ENCODE measurements at regions not wholly inside any gene's neighbourhood (a gene's known extent, or its start where the extent isn't known, plus 50 kb on each side); places are given as distances from the start of the nearest gene placed in this dataset.
"Not testable (repeated sequence)": the region's sequence is repeated elsewhere in the genome, so short reads cannot be mapped to it uniquely, and the experiment has no call there.

DNA sequence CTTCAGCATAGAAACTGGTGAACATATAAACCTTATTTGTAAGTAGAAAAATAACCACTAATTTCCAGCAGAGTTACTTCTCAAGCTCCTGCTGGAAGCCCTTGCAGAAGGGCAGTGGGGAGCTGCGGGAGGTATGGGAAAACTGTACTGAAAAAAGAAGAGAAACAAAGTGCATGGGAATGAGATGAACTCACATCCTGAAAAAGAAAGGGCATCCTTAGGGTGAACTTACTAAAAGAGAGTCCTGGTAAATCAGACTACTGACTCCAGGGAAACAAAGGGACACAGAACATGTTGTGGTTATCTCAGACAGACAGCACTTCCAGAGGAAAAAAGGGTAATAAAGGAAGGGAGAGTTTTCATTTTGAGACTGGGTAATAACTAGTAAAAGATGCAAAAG lies 515.1 kb downstream of the RPL10L start:
- TF ChIP-seq, protein P1, sequence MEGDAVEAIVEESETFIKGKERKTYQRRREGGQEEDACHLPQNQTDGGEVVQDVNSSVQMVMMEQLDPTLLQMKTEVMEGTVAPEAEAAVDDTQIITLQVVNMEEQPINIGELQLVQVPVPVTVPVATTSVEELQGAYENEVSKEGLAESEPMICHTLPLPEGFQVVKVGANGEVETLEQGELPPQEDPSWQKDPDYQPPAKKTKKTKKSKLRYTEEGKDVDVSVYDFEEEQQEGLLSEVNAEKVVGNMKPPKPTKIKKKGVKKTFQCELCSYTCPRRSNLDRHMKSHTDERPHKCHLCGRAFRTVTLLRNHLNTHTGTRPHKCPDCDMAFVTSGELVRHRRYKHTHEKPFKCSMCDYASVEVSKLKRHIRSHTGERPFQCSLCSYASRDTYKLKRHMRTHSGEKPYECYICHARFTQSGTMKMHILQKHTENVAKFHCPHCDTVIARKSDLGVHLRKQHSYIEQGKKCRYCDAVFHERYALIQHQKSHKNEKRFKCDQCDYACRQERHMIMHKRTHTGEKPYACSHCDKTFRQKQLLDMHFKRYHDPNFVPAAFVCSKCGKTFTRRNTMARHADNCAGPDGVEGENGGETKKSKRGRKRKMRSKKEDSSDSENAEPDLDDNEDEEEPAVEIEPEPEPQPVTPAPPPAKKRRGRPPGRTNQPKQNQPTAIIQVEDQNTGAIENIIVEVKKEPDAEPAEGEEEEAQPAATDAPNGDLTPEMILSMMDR (IDR thresholded peaks at IDR 0.05; ENCODE audit: poor library complexity, severe bottlenecking), result no peak
- Histone ChIP-seq H3K9me3 (ENCODE audit: severe bottlenecking) (no peaks in the 10 kb centered on the region), H3K4me3 (ENCODE audit: severe bottlenecking) (no peak overlapping the region), H3K27ac (ENCODE audit: poor library complexity, severe bottlenecking) (no peak overlapping the region), H3K27me3 (ENCODE audit: insufficient read depth, poor library complexity, severe bottlenecking) (peaks cover 18% of the 10 kb centered on the region), H3K4me1 (ENCODE audit: insufficient read depth, poor library complexity, severe bottlenecking) (no peaks in the 10 kb centered on the region), H3K36me3 (ENCODE audit: low read depth) (no peaks in the 10 kb centered on the region)
- DNase-seq (ENCODE audit: low spot score), result no peak
- ATAC-seq (ENCODE audit: low read depth), result no peak

- no peaks in the 10 kb centered on the region for H3K4me1 ChIP-seq (ENCODE audit: insufficient read depth, poor library complexity, severe bottlenecking)
- H3K27ac ChIP-seq (ENCODE audit: poor library complexity, severe bottlenecking), result no peak overlapping the region
- ATAC-seq (ENCODE audit: low read depth), result no peak
- no peak for DNase-seq (ENCODE audit: low spot score)
- H3K9me3 ChIP-seq (ENCODE audit: severe bottlenecking), result no peaks in the 10 kb centered on the region
- peaks cover 3% of the 10 kb centered on the region for H3K27me3 ChIP-seq (ENCODE audit: insufficient read depth, poor library complexity, severe bottlenecking)
- TF ChIP-seq, protein P1 (IDR thresholded peaks at IDR 0.05; ENCODE audit: poor library complexity, severe bottlenecking), result no peak
- no peak overlapping the region for H3K4me3 ChIP-seq (ENCODE audit: severe bottlenecking)
- no peaks in the 10 kb centered on the region for H3K36me3 ChIP-seq (ENCODE audit: low read depth)
Measured at GRCh38 chr14:46108228-46108627, 543.4 kb downstream of the RPL10L start.

DNA sequence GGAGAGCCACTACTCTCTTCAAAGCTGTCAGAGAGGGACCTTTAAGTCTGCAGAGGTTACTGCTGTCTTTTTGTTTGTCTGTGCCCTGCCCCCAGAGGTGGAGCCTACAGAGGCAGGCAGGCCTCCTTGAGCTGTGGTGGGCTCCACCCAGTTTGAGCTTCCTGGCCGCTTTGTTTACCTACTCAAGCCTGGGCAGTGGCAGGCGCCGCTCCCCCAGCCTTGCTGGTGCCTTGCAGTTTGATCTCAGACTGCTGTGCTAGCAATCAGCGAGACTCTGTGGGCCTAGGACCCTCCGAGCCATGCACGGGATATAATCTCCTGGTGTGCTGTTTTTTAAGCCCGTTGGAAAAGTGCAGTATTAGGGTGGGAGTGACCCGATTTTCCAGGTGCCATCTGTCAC lies 550.7 kb downstream of the RPL10L start:
- not testable (repeated sequence) for H3K27me3 ChIP-seq (ENCODE audit: insufficient read depth, poor library complexity, severe bottlenecking); H3K27ac ChIP-seq (ENCODE audit: poor library complexity, severe bottlenecking); H3K9me3 ChIP-seq (ENCODE audit: severe bottlenecking); DNase-seq (ENCODE audit: low spot score); H3K4me1 ChIP-seq (ENCODE audit: insufficient read depth, poor library complexity, severe bottlenecking); H3K36me3 ChIP-seq (ENCODE audit: low read depth); ATAC-seq (ENCODE audit: low read depth); H3K4me3 ChIP-seq (ENCODE audit: severe bottlenecking)

- Histone ChIP-seq H3K4me1 (ENCODE audit: insufficient read depth, poor library complexity, severe bottlenecking) (no peaks in the 10 kb centered on the region), H3K27me3 (ENCODE audit: insufficient read depth, poor library complexity, severe bottlenecking) (peaks cover 3% of the 10 kb centered on the region), H3K27ac (ENCODE audit: poor library complexity, severe bottlenecking) (no peak overlapping the region), H3K4me3 (ENCODE audit: severe bottlenecking) (no peak overlapping the region), H3K36me3 (ENCODE audit: low read depth) (no peaks in the 10 kb centered on the region), H3K9me3 (ENCODE audit: severe bottlenecking) (no peaks in the 10 kb centered on the region)
- ATAC-seq (ENCODE audit: low read depth), result no peak
- TF ChIP-seq, protein P1 (IDR thresholded peaks at IDR 0.05; ENCODE audit: poor library complexity, severe bottlenecking), result no peak
- no peak for DNase-seq (ENCODE audit: low spot score)
Measured at GRCh38 chr14:46091819-46092218, 559.8 kb downstream of the RPL10L start.

GRCh38 chr14:46087604-46088003 lies 564.0 kb downstream of the RPL10L start:
- no peak for DNase-seq (ENCODE audit: low spot score)
- H3K4me1 ChIP-seq (ENCODE audit: insufficient read depth, poor library complexity, severe bottlenecking), result no peaks in the 10 kb centered on the region
- no peaks in the 10 kb centered on the region for H3K9me3 ChIP-seq (ENCODE audit: severe bottlenecking)
- TF ChIP-seq, protein P1 (IDR thresholded peaks at IDR 0.05; ENCODE audit: poor library complexity, severe bottlenecking), result no peak
- no peak overlapping the region for H3K4me3 ChIP-seq (ENCODE audit: severe bottlenecking)
- H3K36me3 ChIP-seq (ENCODE audit: low read depth), result no peaks in the 10 kb centered on the region
- no peak for ATAC-seq (ENCODE audit: low read depth)
- peaks cover 3% of the 10 kb centered on the region for H3K27me3 ChIP-seq (ENCODE audit: insufficient read depth, poor library complexity, severe bottlenecking)
- no peak overlapping the region for H3K27ac ChIP-seq (ENCODE audit: poor library complexity, severe bottlenecking)
